ENCODE measurements at regions not wholly inside any gene's neighbourhood (a gene's known extent, or its start where the extent isn't known, plus 50 kb on each side); places are given as distances from the start of the nearest gene placed in this dataset.

GRCh38 chr21:41079159-41079558 lies 88.8 kb upstream of the BACE2 start:
- Histone ChIP-seq H3K9me3 (no peaks in the 10 kb centered on the region), H3K4me1 (no peaks in the 10 kb centered on the region), H3K4me3 (no peak overlapping the region), H3K27me3 (peaks cover 0 to 13% of the 10 kb centered on the region in 2 donors), H3K36me3 (no peaks in the 10 kb centered on the region), H3K27ac (no peak overlapping the region)
- intact Hi-C loops (cut with DNase I; ENCODE audit: low total_unique reads), result no loop called here
- no peak for TF ChIP-seq CTCF (IDR thresholded peaks at IDR 0.05)
- DNase-seq, result no peak

- H3K27ac ChIP-seq, result no peak overlapping the region
- no peak overlapping the region for H3K4me3 ChIP-seq
- H3K4me1 ChIP-seq, result no peaks in the 10 kb centered on the region
- intact Hi-C loops (cut with DNase I; ENCODE audit: low total_unique reads), result no loop called here
- no peaks in the 10 kb centered on the region for H3K36me3 ChIP-seq
- no peak for DNase-seq
- H3K27me3 ChIP-seq, result peaks cover 0 to 12% of the 10 kb centered on the region in 2 donors
- no peaks in the 10 kb centered on the region for H3K9me3 ChIP-seq
- no peak for TF ChIP-seq CTCF (IDR thresholded peaks at IDR 0.05)
Measured at GRCh38 chr21:41080485-41081121, 87.4 kb upstream of the BACE2 start.

- intact Hi-C loops (cut with DNase I; ENCODE audit: low total_unique reads), result no loop called here
- Histone ChIP-seq H3K9me3 (no peaks in the 10 kb centered on the region), H3K36me3 (no peaks in the 10 kb centered on the region), H3K27me3 (peaks cover 0 to 13% of the 10 kb centered on the region in 2 donors), H3K27ac (no peak overlapping the region), H3K4me3 (no peak overlapping the region), H3K4me1 (no peaks in the 10 kb centered on the region)
- no peak for TF ChIP-seq CTCF (IDR thresholded peaks at IDR 0.05)
- DNase-seq, result no peak
Measured at GRCh38 chr21:41086569-41086968, 81.4 kb upstream of the BACE2 start.

- Histone ChIP-seq H3K27ac (no peak overlapping the region), H3K36me3 (no peaks in the 10 kb centered on the region), H3K4me1 (no peaks in the 10 kb centered on the region), H3K9me3 (no peaks in the 10 kb centered on the region), H3K4me3 (no peak overlapping the region), H3K27me3 (peaks cover 0 to 18% of the 10 kb centered on the region in 2 donors)
- DNase-seq, result no peak
- TF ChIP-seq CTCF (IDR thresholded peaks at IDR 0.05), result no peak
- intact Hi-C loops (cut with DNase I; ENCODE audit: low total_unique reads), result no loop called here
Measured at GRCh38 chr21:41090981-41091380, 77.0 kb upstream of the BACE2 start.

- intact Hi-C loops (cut with DNase I; ENCODE audit: low total_unique reads), result no loop called here
- Histone ChIP-seq H3K4me1 (no peaks in the 10 kb centered on the region), H3K9me3 (no peaks in the 10 kb centered on the region), H3K27ac (no peak overlapping the region), H3K36me3 (no peaks in the 10 kb centered on the region), H3K27me3 (peaks cover 0 to 16% of the 10 kb centered on the region in 2 donors), H3K4me3 (no peak overlapping the region)
- no peak for TF ChIP-seq CTCF (IDR thresholded peaks at IDR 0.05)
- DNase-seq, result no peak
Measured at GRCh38 chr21:41091616-41092015, 76.3 kb upstream of the BACE2 start.

GRCh38 chr21:41092312-41092711 lies 75.6 kb upstream of the BACE2 start:
- H3K4me1 ChIP-seq, result no peaks in the 10 kb centered on the region
- H3K9me3 ChIP-seq, result no peaks in the 10 kb centered on the region
- peaks cover 0 to 12% of the 10 kb centered on the region in 2 donors for H3K27me3 ChIP-seq
- H3K36me3 ChIP-seq, result no peaks in the 10 kb centered on the region
- no peak overlapping the region for H3K27ac ChIP-seq
- no peak overlapping the region for H3K4me3 ChIP-seq
- no peak for TF ChIP-seq CTCF (IDR thresholded peaks at IDR 0.05)
- no peak for DNase-seq
- intact Hi-C loops (cut with DNase I; ENCODE audit: low total_unique reads), result no loop called here
